GM10266 (cell line): ENCODE measurements at regions not wholly inside any gene's neighbourhood (a gene's known extent, or its start where the extent isn't known, plus 50 kb on each side); places are given as distances from the start of the nearest gene placed in this dataset.

Experiments
- DNase-seq: peaks from one replicate; pipeline ENCODE4 v3.0.0; 2012; ENCODE audit errors: extremely low spot score
- TF ChIP-seq, protein P1 (sequence below): IDR thresholded peaks from 2 replicates; pipeline ENCODE4 v1.5.1; 2012; ENCODE audit warnings: mild to moderate bottlenecking, low read depth; ENCODE audit not compliant: control insufficient read depth, insufficient read depth; ENCODE audit errors: missing control alignments

DNA sequence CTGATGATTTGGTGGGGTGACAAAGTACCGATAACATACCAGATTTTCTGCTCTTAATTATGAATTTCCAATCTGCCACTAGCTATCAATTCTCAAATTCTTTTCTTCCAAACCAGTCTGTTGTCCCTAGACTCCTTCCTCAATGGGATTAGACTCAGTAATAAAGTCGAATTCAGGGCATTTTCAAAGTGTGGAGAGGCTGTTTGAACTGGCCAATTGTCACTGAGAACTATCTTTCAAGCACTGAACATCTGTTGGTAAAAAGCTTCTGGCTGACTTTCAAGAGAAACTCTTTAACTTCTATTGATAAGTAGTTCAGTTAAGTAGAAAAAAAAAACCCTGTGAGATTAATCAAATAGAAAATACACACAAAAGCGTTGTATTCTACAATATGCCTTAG is 108.9 kb downstream of the SAMD9 start:
- DNase-seq, result no peak
- TF ChIP-seq, protein P1, sequence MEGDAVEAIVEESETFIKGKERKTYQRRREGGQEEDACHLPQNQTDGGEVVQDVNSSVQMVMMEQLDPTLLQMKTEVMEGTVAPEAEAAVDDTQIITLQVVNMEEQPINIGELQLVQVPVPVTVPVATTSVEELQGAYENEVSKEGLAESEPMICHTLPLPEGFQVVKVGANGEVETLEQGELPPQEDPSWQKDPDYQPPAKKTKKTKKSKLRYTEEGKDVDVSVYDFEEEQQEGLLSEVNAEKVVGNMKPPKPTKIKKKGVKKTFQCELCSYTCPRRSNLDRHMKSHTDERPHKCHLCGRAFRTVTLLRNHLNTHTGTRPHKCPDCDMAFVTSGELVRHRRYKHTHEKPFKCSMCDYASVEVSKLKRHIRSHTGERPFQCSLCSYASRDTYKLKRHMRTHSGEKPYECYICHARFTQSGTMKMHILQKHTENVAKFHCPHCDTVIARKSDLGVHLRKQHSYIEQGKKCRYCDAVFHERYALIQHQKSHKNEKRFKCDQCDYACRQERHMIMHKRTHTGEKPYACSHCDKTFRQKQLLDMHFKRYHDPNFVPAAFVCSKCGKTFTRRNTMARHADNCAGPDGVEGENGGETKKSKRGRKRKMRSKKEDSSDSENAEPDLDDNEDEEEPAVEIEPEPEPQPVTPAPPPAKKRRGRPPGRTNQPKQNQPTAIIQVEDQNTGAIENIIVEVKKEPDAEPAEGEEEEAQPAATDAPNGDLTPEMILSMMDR, result no peak

DNA sequence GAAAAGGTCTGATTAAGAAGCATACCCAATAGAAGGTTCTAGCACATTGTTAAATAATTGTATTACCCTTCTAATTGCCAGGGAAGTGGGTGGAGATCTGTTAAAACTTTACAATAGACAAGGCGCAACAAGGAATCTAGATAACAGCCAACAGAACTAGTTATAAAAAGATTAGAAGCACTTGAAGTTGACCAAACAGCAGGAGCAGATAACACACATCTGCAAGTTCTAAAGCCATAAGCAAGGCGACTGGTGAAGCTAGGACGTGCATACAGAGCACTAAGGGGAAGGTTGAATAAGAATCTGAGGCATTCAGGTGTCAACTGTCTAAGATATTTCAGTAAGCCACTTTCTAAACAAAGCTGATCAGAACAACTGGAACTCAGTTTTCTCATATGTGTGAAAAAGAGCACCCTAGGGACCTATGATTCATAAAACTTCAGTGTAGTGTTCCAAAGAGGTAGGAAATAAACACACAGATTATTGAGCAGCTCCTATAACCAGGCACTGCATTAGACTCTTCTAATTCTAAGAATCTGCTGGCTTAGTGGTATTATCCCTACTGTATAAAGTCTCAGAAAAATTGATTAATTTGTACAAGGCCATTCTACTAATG is 111.2 kb downstream of the SAMD9 start:
- no peak for DNase-seq
- TF ChIP-seq, protein P1, result no peak

DNA sequence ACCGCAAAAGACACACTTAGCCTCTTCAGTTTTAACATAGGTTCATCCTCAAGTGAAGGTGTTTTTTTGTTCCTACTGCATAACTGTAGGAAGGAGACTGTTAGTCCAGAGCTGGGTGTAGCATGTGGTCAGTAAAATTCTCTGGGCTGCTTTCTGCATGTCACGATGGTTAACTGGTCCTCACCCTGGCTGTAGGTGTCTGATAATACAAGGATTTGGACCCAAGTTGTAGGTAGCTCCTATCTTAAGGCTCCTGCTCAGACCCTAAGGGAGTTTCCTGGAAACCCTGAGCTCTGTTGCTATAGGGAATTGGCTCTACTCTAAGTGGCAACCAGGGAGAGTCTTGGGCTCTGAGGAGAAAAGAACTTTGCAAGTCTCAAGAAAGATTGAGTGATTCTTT is 112.9 kb downstream of the SAMD9 start:
- TF ChIP-seq, protein P1, result no peak
- DNase-seq, result no peak

DNA sequence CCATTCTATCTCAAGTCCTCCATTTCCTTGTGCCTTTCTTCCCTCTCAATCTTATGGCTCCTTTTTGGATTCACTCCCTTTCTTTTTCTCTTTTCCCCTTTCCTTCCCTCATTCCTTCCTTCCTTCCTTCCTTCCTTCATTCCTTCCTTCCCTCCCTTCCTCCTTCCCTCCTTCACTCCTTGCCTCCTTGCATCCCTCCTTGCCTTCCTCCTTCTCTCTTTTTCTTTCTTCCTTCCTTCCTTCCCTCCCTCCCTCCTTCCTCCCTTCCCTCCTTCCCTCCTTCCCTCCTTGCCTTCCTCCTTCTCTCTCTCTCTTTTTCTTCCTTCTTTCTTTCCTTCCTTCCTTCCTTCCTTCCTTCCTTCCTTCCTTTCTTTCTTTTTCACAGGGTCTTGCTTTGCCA is 120.1 kb downstream of the SAMD9 start:
- TF ChIP-seq, protein P1, result no peak
- DNase-seq, result no peak

DNA sequence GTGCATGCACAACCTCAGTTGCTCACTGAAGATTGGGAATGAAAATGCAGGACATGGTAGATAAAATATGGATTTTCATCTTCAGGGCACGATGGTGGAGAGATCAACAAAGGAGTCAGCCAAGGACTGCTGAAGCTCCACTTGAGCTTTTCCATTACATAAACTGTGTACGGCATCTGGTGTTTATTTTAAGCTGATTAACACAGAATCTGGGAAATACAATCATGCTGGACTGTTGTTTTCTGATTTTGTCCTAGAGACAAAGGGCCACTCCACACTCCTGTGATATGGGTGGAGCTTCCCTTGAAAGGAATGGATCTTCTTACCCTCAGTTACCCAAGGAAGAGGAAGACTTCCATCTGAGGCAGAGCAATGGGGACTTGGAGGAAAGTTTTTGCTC is 120.6 kb downstream of the SAMD9 start:
- TF ChIP-seq, protein P1, result no peak
- no peak for DNase-seq

DNA sequence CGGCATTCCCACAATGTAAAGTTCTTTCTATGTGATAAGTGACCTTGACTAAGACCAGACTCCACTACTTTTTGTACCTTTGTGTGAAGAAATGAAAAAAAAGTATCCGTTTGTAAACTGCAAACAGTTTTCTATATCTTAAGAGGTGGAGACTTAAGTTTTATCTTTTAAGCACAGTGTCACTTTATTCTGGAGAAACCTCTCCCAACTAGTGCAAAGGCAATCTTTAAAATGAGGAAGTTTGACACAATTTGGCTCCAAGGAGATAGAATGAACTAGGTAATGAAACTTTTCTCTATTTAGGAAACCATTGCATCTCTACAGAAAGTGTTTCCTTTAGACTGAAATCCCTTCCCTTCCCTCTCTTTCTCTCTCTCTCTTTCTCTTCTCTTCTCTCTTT is 122.9 kb downstream of the SAMD9 start:
- TF ChIP-seq, protein P1, result no peak
- no peak for DNase-seq

DNA sequence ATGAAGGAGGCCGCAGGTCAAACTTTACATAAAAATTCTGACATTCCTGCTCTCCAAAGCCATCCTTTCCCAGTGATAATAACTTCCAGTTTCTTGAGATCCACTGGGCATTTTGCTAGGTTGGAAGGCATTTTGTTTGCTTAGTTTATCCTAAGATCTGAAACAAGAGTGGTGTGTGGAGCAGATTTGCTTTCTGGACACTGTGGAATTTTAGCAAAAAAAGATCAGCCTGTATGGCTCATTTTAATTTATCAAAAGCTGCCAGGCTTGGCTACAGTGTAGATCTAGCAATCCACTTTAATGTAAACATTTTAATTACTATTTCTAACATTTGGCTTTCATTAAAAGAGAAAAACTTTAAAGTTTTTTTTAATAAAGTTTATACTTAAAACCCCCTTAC is 124.8 kb downstream of the SAMD9 start:
- no peak for DNase-seq
- TF ChIP-seq, protein P1, result no peak
